GM12891 (cell line): ENCODE measurements at regions not wholly inside any gene's neighbourhood (a gene's known extent, or its start where the extent isn't known, plus 50 kb on each side); places are given as distances from the start of the nearest gene placed in this dataset.

ENCODE experiments used
- DNase-seq: peaks from one replicate; pipeline ENCODE4 v3.0.0; 2011; ENCODE audit warnings: low spot score; ENCODE audit not compliant: insufficient read length
- FAIRE-seq: peaks from 2 replicates; lab custom pipeline; 2011; peaks lifted over from hg19 to GRCh38; lab: Jason Lieb, UNC
- PAX5 ChIP-seq: IDR thresholded peaks from 2 replicates; pipeline ENCODE4 v1.6.1; 2011; ENCODE audit warnings: low read length, moderate library complexity, mild to moderate bottlenecking; ENCODE audit not compliant: insufficient read depth, severe bottlenecking
- POLR2A ChIP-seq: IDR thresholded peaks from 2 replicates; pipeline ENCODE4 v1.6.1; 2011; ENCODE audit warnings: low read depth, low read length, control low read depth
- POLR2AphosphoS5 ChIP-seq: IDR thresholded peaks from 2 replicates; pipeline ENCODE4 v1.6.1; 2011; ENCODE audit warnings: low read depth, low read length, control low read depth
- POU2F2 ChIP-seq: IDR thresholded peaks from 2 replicates; pipeline ENCODE4 v1.6.1; 2011; ENCODE audit warnings: low read depth, mild to moderate bottlenecking, control low read depth, low read length, moderate library complexity
- SPI1 ChIP-seq: IDR thresholded peaks from 2 replicates; pipeline ENCODE4 v1.6.1; 2011; ENCODE audit warnings: low read depth, low read length, control low read depth
- TAF1 ChIP-seq: IDR thresholded peaks from 2 replicates; pipeline ENCODE4 v1.6.1; 2011; ENCODE audit warnings: low read depth, low read length, control low read depth

DNA sequence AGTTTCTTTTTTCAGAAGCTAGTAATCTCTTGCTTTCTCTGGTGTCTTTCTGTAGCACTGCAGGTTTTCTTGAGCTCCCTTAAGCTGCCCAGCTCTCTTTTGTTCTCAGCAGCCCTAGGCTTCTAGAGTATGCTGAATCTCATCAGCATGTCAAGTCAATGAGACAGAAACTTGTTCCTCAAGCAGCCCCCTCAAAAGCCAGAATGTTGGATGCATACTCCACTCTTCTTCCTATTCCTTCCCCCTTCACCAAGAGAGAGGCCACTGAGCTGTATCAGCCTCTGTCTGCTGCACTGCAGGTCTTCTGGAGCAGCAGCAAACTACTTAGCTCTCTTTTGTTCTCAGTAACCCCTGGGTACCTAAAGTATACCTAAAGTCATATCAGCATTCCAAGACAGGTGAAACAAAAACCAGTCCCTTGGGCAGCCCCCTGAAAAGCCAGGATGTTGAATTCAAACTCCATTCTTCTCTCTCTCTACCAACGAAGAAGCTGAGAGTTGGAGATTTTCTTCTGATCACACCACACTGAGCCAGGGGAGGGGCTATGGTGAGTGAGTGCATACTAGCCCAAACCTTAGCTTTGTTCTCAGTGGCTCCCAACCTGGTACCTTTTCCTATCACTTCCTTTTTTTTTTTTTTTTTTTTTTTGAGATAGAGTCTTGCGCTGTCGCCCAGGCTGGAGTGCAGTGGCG lies 73.3 kb upstream of the WAC start:
- no peak for FAIRE-seq
- TF ChIP-seq PAX5: no peak
- DNase-seq: no peak

- no peak for FAIRE-seq
- TF ChIP-seq TAF1 (no peak), POU2F2 (no peak), SPI1 (no peak), POLR2A (no peak), POLR2AphosphoS5 (no peak), PAX5 (no peak)
- DNase-seq: no peak
These were observed 69.8 kb upstream of the WAC start for GRCh38 chr10:28463141-28463540.

DNA sequence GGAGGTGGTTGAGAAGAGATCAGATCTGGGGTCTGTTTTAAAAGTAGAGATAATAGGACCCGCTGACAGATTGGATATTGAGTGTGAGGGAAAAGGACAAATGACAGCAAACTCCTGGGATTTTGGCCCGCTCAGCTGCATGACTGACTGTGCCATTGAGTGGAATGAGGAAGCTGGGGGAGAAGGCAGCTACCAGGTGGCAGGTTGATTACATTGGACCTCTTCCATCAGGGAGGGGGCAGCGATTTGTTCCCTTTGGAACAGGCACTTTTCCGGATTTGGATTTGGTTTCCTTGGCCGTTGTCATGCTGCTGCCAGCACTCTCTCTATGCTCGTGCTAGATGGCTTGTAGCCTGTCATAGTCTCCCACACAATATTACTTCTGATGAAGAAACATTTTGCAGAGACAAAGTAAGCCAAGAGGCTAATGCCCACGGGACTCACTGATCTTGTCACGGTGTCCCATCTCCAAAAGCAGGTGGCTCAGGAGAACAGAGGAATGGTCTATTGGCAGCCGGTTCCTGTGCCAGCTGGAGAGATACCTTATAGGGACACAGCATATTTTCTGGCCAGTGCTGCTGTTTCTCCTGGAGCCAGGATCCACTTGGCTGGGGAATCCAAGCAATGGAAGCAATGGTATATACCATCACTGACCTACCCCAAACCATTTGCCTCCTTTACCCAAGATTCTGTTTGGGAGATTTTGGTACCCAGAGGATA lies 69.1 kb upstream of the WAC start:
- no peak for FAIRE-seq
- TF ChIP-seq PAX5 (no peak), POLR2A (no peak), POU2F2 (no peak), POLR2AphosphoS5 (no peak), SPI1 (no peak), TAF1 (no peak)
- no peak for DNase-seq

DNA sequence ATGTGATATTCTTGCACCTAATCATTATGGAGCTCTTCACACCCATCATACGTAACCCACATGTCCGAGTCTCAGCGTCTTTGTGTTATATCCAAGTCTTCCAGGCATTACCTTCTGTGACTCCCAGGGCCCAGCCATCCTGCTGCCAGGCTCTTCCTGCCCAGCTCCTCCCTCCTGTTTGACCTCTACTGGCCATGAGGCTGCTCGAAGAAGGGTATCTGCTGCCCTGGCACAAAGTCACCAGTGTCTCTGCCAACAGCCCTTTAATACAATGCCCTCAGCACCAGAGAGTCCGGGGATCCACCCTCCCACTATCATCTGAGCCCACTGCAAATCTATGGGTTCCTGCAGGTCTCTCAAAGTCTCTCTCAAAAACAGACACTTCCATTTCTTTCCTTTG lies 65.3 kb upstream of the WAC start:
- TF ChIP-seq POU2F2: no peak
- TF ChIP-seq PAX5: no peak
- no peak for TF ChIP-seq TAF1
- TF ChIP-seq SPI1: no peak
- TF ChIP-seq POLR2AphosphoS5: no peak
- TF ChIP-seq POLR2A: no peak
- no peak for DNase-seq
- no peak for FAIRE-seq

- DNase-seq (no peak), FAIRE-seq (no peak)
- TF ChIP-seq POLR2AphosphoS5 (no peak), TAF1 (no peak), SPI1 (no peak), POU2F2 (no peak), PAX5 (no peak), POLR2A (no peak)
These were observed 64.0 kb upstream of the WAC start for GRCh38 chr10:28468707-28469483.

- DNase-seq (no peak), FAIRE-seq (no peak)
- TF ChIP-seq POLR2A (no peak), TAF1 (no peak)
These were observed 61.9 kb upstream of the WAC start for GRCh38 chr10:28470873-28471651.

DNA sequence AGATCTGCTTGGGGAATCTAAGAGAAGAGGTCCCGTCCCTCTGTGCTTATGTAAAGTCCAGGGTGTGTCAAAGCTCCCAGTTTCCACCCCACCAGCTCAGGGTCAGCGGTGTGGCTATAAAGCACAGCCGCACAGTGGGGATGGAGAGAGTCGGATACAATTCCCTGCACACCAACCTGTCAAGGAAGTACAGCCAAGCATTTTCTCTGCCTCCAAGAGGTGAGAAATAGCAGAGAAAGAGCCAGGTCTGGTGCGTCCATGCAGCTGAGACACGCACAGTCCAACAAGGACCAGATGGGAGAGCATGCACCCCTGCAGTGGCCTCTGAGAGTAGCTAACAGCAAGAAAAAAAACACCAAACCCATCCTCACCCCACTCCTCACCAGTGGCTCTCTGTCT lies 61.3 kb upstream of the WAC start:
- DNase-seq (no peak), FAIRE-seq (no peak)
- TF ChIP-seq SPI1: no peak

- TF ChIP-seq PAX5 (no peak), POLR2A (no peak), SPI1 (no peak), POU2F2 (no peak), TAF1 (no peak), POLR2AphosphoS5 (no peak)
- FAIRE-seq (no peak), DNase-seq (no peak)
These were observed 54.3 kb upstream of the WAC start for GRCh38 chr10:28478646-28479045.

GRCh38 chr10:28479425-28479865 lies 53.5 kb upstream of the WAC start:
- FAIRE-seq (no peak), DNase-seq (no peak)
- TF ChIP-seq POU2F2 (no peak), TAF1 (no peak), SPI1 (no peak), POLR2A (no peak), POLR2AphosphoS5 (no peak), PAX5 (no peak)
